ENCODE measurements at regions not wholly inside any gene's neighbourhood (a gene's known extent, or its start where the extent isn't known, plus 50 kb on each side); places are given as distances from the start of the nearest gene placed in this dataset.
"Not testable (repeated sequence)": the region's sequence is repeated elsewhere in the genome, so short reads cannot be mapped to it uniquely, and the experiment has no call there.

GRCh38 chr22:27315833-27316232 is 485.7 kb downstream of the MN1 start:
- 0 out of 22 replicates have a peak overlapping the region, but pooled peaks of 1 of the 11 experiments have one; percentile 83 for H3K27ac ChIP-seq
- no peak overlapping the region for H3K9ac ChIP-seq
- peaks cover 8 to 16% (median 11%) of the 10 kb centered on the region in 11 experiments; a peak in 17 of 22 replicates for H3K9me3 ChIP-seq (replicated peaks in 1 of 11)
- no peaks in the 10 kb centered on the region for H3K27me3 ChIP-seq
- peak overlapping the region in 10 of 11 experiments; percentile 76 to 94 (median 88); a peak in 13 of 22 replicates for H3K4me2 ChIP-seq
- no peaks in the 10 kb centered on the region for H3K36me3 ChIP-seq
- TF ChIP-seq Cebpa-rat (IDR thresholded peaks at IDR 0.05) = no peak
- no peaks in the 10 kb centered on the region for H4K20me1 ChIP-seq
- H3K4me1 ChIP-seq = peaks cover 38 to 47% (median 41%) of the 10 kb centered on the region in 10 experiments
- H3K4me3 ChIP-seq = no peak overlapping the region

- TF ChIP-seq Cebpa-rat (IDR thresholded peaks at IDR 0.05) = no peak
- H3K4me1 ChIP-seq = peaks cover 35 to 48% (median 40%) of the 10 kb centered on the region in 10 experiments
- H3K4me3 ChIP-seq = peak overlapping the region in 5 of 10 experiments; percentile 19 to 60 (median 40); a peak in 6 of 20 replicates
- peaks cover 10 to 21% (median 12%) of the 10 kb centered on the region in 11 experiments; a peak in 17 of 22 replicates for H3K9me3 ChIP-seq (replicated peaks in 1 of 11)
- no peaks in the 10 kb centered on the region for H3K27me3 ChIP-seq
- peak overlapping the region in 10 of 11 experiments; percentile 9 to 70 (median 61); a peak in 17 of 22 replicates for H3K9ac ChIP-seq
- no peaks in the 10 kb centered on the region for H3K36me3 ChIP-seq
- peak overlapping the region in 10 of 11 experiments; percentile 57 to 86 (median 78); a peak in 21 of 22 replicates for H3K27ac ChIP-seq
- no peaks in the 10 kb centered on the region for H4K20me1 ChIP-seq
- H3K4me2 ChIP-seq = peak overlapping the region; percentile 76 to 94 (median 88)
Measured at GRCh38 chr22:27317096-27317495, 484.5 kb downstream of the MN1 start.

- Histone ChIP-seq H3K36me3 (no peaks in the 10 kb centered on the region), H3K9ac (peak overlapping the region; percentile 9 to 70 (median 61); a peak in 20 of 22 replicates), H3K4me3 (peak overlapping the region in 9 of 10 experiments; percentile 0 to 60 (median 20); a peak in 13 of 20 replicates), H3K27me3 (no peaks in the 10 kb centered on the region), H3K27ac (peak overlapping the region in 10 of 11 experiments; percentile 57 to 86 (median 78); a peak in 20 of 22 replicates), H3K4me2 (peak overlapping the region; percentile 76 to 94 (median 88)), H3K9me3 (replicated peaks in 1 of 11) (peaks cover 10 to 22% (median 12%) of the 10 kb centered on the region in 11 experiments; a peak in 17 of 22 replicates), H4K20me1 (no peaks in the 10 kb centered on the region), H3K4me1 (peaks cover 35 to 48% (median 40%) of the 10 kb centered on the region in 10 experiments)
- no peak for TF ChIP-seq Cebpa-rat (IDR thresholded peaks at IDR 0.05)
Measured at GRCh38 chr22:27317971-27318428, 483.6 kb downstream of the MN1 start.

DNA sequence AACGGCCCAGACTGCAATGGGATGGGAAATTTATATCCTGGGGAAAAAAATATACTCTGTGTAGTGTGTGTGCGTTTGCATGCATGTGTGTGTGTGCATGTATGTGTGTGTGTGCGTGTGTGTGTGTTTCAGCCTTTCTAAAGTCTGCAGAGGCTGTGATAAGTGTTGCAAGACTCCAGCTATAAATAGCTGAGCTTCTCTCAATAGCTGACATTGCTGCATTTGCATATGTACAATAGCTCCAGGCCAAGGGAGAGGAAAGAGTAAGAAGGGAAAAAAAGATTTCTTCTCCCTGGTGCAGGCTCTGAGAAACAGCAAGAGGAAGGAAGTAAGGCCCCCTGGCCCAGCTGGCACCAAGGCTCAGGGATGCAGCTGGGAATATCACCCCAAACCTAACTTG is 483.0 kb downstream of the MN1 start:
- peaks cover 35 to 48% (median 40%) of the 10 kb centered on the region in 10 experiments for H3K4me1 ChIP-seq
- peak in 10 of 11 experiments; percentile 43 to 90 (median 80); a peak in 18 of 22 replicates for TF ChIP-seq Cebpa-rat (IDR thresholded peaks at IDR 0.05)
- H3K4me3 ChIP-seq = peak overlapping the region in 7 of 10 experiments; percentile 0 to 60 (median 20); a peak in 5 of 20 replicates
- peaks cover 10 to 22% (median 12%) of the 10 kb centered on the region in 11 experiments; a peak in 17 of 22 replicates for H3K9me3 ChIP-seq (replicated peaks in 1 of 11)
- no peaks in the 10 kb centered on the region for H3K36me3 ChIP-seq
- H3K4me2 ChIP-seq = peak overlapping the region; percentile 76 to 94 (median 88)
- peak overlapping the region in 10 of 11 experiments; percentile 57 to 86 (median 78); a peak in 20 of 22 replicates for H3K27ac ChIP-seq
- peak overlapping the region in 9 of 11 experiments; percentile 39 to 70 (median 61); a peak in 18 of 22 replicates for H3K9ac ChIP-seq
- H4K20me1 ChIP-seq = no peaks in the 10 kb centered on the region
- no peaks in the 10 kb centered on the region; a peak in 1 of 22 replicates for H3K27me3 ChIP-seq

- H3K27me3 ChIP-seq = no peaks in the 10 kb centered on the region; a peak in 1 of 22 replicates
- no peak overlapping the region for H3K9ac ChIP-seq
- H3K4me2 ChIP-seq = no peak overlapping the region
- TF ChIP-seq Cebpa-rat (IDR thresholded peaks at IDR 0.05) = no peak
- no peaks in the 10 kb centered on the region for H3K36me3 ChIP-seq
- H3K4me1 ChIP-seq = peaks cover 7 to 36% (median 23%) of the 10 kb centered on the region in 10 experiments
- H3K9me3 ChIP-seq (replicated peaks in 1 of 11) = peaks cover 10 to 26% (median 12%) of the 10 kb centered on the region in 11 experiments; a peak in 17 of 22 replicates
- H4K20me1 ChIP-seq = no peaks in the 10 kb centered on the region
- H3K27ac ChIP-seq = no peak overlapping the region
- no peak overlapping the region for H3K4me3 ChIP-seq
Measured at GRCh38 chr22:27323661-27324060, 477.9 kb downstream of the MN1 start.

DNA sequence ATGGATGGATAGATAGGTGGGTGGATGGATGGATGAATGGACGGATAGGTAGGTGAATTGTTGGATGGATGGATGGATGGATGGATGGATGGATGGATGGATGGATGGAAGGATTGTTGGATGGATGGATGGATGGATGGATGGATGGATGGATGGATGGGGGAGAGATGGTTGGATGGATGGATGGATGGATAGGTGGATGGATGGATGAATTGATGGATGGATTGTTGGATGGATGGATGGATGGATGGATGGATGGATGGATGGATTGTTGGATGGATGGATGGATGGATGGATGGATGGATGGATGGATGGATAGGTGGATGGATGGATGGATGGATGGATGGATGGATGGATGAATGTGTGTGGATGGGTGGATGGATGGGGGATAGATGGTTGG is 476.6 kb downstream of the MN1 start:
- not testable (repeated sequence) for H3K27ac ChIP-seq, H3K36me3 ChIP-seq, H3K4me2 ChIP-seq, H3K4me3 ChIP-seq, H4K20me1 ChIP-seq, H3K9ac ChIP-seq, H3K27me3 ChIP-seq
- peaks cover 1 to 18% (median 3%) of the 10 kb centered on the region in 11 experiments; a peak in 15 of 22 replicates for H3K9me3 ChIP-seq (replicated peaks in 1 of 11)
- peaks cover 0 to 27% (median 13%) of the 10 kb centered on the region in 10 experiments; a peak in 17 of 20 replicates for H3K4me1 ChIP-seq

DNA sequence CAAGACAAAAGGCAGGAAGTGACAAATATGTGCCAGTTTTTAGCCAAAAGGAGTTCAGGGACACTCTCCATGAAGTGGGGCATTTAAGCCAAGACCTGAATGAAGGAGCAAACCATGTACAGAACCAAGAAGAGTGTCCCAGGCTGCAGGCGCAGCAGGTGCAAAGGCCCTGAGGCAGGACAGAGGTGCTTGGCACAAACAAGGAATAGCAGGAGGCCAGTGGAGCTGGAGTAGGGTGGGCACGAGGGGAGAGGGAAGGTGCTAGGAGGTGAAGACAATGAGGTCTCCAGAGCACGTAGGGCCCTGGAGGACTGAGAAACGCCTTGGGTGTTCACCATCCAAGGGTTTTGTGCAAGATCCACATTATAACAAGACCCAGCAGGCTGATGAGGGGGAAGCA is 474.1 kb downstream of the MN1 start:
- H4K20me1 ChIP-seq = no peaks in the 10 kb centered on the region
- H3K27me3 ChIP-seq = no peaks in the 10 kb centered on the region; a peak in 1 of 22 replicates
- H3K9me3 ChIP-seq (replicated peaks in 1 of 11) = 0 out of 22 replicates have a peak, but pooled peaks cover 0 to 4% (median 0%) of the 10 kb centered on the region in 11 experiments
- peak overlapping the region in 1 of 11 experiments; percentile 1; a peak in 1 of 22 replicates for H3K9ac ChIP-seq
- H3K4me3 ChIP-seq = no peak overlapping the region
- peaks cover 0 to 35% (median 23%) of the 10 kb centered on the region in 10 experiments; a peak in 17 of 20 replicates for H3K4me1 ChIP-seq
- peak overlapping the region in 8 of 11 experiments; percentile 1 to 39 (median 22); a peak in 9 of 22 replicates for H3K4me2 ChIP-seq
- H3K27ac ChIP-seq = peak overlapping the region in 2 of 11 experiments; percentile 12 to 30; a peak in 1 of 22 replicates
- no peak for TF ChIP-seq Cebpa-rat (IDR thresholded peaks at IDR 0.05)
- no peaks in the 10 kb centered on the region for H3K36me3 ChIP-seq

DNA sequence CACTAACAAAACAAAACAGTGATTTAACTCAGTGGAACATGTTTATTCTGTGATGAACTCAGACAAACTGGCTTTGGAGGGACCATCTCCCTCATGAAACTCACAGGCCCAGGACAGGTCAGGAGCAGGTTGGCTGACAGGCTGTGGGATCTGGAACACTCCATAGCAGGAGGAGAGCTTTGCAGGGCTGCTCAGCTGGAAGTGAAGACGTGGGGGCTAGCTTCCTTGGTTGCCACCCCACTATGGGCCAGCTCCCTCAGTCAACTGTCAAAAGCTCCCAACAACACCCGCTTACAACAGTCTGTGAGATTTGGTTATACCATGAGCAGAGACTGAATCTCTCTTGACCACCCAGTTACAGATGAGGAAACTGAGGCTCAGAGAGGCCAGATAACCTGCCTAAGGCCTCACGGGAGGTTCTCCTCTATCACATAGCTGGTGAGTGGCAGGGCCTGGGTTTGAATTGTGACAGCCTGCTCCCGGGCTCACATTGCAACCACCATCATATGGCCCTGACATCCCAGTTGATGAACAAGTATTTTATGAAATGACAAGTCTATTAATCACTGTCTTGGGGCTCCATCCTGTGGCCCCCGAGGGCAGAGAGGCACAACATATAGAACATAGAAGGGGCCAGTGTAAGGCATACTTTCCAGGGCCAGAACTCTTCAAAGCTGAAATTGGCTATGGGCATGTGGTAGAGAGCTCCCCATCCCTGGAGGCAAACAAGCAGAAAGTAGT is 473.4 kb downstream of the MN1 start:
- Histone ChIP-seq H3K27ac (peak overlapping the region in 4 of 11 experiments; percentile 6 to 37 (median 24); a peak in 2 of 22 replicates), H3K4me2 (peak overlapping the region in 8 of 11 experiments; percentile 1 to 39 (median 22); a peak in 8 of 22 replicates), H3K9me3 (replicated peaks in 1 of 11) (peaks cover 0 to 10% (median 3%) of the 10 kb centered on the region in 11 experiments; a peak in 16 of 22 replicates), H3K9ac (peak overlapping the region in 1 of 11 experiments; percentile 1; a peak in 1 of 22 replicates), H3K36me3 (no peaks in the 10 kb centered on the region), H3K4me3 (no peak overlapping the region), H3K4me1 (peaks cover 0 to 36% (median 23%) of the 10 kb centered on the region in 10 experiments; a peak in 17 of 20 replicates), H3K27me3 (no peaks in the 10 kb centered on the region; a peak in 1 of 22 replicates), H4K20me1 (no peaks in the 10 kb centered on the region)
- TF ChIP-seq Cebpa-rat (IDR thresholded peaks at IDR 0.05) = no peak

Data from BLaER1 treated with 17β-estradiol and CSF1 and Interleukin-3, amounts not matched to agents 10 nM and 100 nM (cell line).